OCI-M2 (cell line): ENCODE measurements at regions not wholly inside any gene's neighbourhood (a gene's known extent, or its start where the extent isn't known, plus 50 kb on each side); places are given as distances from the start of the nearest gene placed in this dataset.

Experiments used
- DNase-seq: peaks from one replicate; lab custom pipeline; 2025; ENCODE audit not compliant: unreplicated experiment; lab: John Stamatoyannopoulos, UW

DNA sequence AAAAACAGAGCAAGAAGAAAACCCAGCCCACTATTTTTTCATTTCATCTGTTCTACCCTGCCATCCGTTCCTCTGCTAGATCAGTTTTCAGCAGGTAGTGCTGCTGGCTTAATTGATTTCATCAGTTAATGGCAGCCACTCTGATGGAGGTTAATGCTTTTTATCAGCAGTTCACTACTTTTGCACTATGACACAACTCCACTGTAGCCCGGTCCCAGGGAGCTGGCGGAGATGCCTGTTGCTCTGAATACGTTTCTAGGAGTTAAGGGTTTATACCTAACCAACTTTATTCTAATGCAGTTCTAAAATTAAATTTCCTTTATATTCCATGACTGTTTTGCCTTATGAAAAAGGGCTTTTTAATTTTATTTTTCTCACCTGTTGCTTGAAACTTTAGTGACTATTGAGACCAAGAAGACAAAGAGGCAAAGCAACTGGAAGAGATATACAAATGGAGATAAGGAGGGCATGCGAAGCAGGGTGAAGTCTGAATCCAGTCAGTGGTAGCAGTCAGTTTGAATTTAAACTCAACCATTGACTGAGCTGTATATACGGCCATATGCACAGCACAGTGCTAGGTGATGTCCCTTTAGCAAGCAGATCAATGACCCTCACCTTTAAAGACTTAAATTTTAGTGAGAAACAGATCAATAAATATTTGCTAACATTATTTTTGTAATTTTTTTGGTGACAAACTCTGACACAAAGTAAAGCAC, 477.9 kb downstream of the LMO4 start:
- DNase-seq, result no peak

DNA sequence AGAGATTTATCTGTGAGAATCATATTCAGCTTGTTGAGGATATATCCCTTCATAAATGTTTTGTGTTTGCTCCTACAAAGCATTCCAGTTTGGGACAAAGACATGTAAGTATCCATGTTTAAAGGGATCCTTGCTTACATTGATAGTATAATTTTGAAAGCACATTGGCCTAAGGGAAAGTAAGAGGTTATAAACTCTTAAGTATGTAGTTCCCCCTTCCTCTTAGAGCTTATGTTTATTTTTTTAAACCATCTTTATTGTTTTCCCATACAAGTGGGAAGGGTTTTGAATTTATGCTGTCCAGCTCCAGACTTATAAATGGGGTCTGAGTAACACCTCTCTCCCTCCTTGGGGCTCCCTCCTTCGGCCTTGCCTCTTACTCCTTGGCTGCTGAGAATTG, 481.5 kb downstream of the LMO4 start:
- DNase-seq, result no peak

DNA sequence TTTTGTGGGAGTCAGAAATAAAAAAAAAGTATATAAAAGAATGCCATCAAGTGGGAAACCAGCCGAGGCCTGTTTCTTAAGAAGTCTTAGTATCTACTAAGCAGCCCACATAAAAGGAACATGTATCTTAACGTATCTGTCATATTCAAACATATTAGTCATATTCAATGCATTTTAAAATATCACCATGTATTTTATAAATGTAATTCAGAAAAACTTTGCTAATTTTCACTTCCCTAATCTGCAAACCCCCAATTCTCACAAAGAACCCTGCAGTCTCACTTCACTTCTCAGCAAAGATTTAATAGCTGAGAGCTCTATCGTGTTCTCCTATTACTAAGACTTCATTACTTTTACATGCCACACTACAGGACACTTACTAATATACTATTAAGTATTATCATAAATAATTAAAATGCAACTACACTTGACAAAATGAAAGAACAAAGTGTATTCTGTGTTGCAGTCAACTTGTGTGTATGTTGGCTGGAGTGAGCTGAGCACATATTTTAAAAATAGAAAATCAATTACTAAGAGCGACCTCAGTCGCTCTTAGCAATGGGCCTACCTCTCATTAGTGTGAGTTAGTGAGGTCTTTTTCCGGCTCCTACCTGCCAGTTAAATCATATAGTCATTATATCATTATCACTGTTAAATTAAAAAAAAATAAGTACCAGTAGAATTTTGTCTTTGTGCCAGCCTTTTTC, 484.3 kb downstream of the LMO4 start:
- DNase-seq, result no peak

DNA sequence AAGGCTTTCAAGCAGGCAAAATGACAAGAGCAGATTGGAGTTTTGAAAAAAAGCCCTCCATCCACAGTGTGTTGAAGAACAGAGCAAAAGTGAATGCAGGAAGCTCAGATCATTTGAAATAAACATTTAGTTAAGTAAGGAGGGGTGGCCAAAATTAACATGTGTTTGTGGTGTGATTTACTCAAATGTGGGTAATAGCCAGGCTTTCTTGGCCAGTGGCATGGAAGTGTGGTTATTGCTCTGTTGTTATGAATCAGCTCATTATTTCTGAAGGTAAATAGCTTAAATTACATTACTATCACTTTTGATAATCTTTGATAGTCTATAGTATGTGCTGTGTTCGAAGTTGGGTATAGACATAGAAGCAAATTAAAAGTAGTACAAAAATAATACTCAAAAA, 485.9 kb downstream of the LMO4 start:
- DNase-seq, result no peak

DNA sequence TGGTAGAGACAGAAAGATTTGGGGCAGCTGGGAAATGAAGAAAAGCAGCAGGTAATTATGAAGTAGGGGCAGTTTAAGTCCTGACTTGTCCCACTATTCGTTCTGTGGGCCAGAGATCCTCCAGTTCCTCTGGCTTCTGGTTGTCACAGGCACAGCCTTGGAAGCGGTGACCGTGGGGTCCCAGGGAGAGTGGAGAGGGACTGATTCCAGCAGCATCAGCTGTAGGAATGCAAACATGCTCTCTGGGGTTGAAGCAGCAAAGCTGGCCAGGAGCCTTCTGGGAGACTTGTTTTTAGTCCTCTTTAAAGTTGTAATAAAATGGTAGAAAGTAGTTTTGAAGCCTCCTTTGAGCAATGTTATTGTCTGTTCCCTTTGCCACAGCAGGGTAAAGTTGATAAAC, 488.0 kb downstream of the LMO4 start:
- no peak for DNase-seq

DNA sequence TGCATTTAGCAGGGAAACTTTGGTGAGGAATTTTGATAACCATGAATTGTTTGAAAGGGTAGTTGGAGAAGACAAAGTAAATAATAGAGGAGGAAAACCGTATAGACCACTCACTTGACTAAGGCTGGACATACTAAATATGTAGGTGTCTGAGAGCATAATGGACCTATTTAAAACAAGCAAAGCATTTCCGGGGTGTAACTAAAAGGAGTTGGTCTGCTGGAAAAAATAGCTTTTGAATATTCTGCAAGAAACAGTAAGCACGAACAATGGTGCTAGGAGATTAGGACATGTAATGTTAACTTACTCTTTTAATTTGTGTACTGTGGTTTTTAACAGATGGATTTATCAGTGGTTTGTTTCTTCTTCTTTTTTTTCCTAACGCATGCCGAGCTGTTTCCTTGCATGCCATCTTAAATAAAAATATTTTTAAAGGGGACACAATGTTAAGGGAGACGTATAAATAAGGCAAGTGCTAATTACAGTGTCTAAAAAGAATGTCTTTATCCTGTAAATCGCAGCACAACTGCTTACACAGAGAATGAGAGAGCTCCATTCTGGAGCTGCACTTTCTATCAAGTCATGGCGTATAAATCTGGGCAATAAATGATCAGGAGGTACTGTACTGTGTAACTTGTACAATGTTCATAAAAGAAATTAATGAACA, 492.1 kb downstream of the LMO4 start:
- no peak for DNase-seq

DNA sequence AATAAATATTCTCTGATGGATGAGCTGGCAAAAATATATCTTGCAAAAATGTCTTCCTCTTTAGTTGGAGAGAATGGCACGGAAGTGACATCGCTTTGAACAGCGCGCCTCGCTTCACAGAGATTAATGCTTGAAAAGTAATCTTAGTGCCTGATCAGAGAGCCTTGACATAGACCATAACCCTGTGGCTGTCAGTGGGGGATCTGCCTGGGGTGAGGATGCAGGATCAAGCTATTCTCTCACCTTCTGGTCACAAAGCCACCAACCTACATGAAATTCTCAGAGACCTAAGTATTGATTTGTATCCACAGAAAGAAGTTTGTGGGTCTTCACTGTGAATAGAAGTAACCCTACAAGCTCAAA, 492.6 kb downstream of the LMO4 start:
- no peak for DNase-seq

DNA sequence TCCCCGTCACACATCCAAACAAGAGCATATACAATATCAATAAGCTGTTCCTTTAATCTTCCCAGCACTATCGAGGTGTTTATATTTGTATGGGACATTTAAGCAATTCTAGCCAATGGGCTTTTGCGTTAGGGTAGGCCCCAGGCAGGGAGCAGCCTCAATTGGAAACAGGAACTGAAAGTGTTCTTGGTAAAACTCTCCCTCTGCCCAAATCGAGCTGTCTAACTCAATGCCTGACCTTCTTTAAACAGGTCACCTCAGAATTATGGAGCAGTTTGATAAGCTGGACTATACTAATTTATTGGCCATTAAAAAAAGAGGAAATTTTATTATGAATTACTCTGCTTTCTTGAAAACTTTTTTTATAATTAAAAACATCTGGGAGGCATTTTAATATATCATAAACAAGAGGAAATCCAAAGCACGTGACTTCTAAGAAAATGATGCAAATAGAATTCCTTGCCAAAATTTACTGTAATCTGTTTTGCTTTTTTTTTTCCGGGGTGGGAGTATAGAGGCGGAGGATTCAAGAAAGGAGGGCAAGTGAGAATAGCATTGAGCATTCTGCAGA, 498.1 kb downstream of the LMO4 start:
- DNase-seq, result peak; percentile 51

DNA sequence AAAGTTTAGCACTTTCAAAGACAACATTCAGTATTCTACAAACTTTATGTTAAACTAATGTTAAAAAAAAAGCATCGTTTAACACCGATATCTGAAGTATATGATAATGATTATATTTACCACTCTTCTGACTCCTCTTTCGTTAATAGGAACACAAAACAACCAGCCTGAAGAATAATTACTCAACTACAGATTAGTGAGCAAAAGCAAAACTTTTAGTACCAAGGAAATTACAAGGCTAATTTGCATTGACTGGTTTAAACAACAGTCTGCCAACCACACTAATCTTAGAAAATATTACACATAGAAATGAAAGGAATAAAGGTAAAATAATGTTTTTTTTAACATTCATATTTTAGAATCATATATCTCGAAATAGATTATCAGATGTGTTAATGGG, 500.7 kb downstream of the LMO4 start:
- DNase-seq, result no peak

DNA sequence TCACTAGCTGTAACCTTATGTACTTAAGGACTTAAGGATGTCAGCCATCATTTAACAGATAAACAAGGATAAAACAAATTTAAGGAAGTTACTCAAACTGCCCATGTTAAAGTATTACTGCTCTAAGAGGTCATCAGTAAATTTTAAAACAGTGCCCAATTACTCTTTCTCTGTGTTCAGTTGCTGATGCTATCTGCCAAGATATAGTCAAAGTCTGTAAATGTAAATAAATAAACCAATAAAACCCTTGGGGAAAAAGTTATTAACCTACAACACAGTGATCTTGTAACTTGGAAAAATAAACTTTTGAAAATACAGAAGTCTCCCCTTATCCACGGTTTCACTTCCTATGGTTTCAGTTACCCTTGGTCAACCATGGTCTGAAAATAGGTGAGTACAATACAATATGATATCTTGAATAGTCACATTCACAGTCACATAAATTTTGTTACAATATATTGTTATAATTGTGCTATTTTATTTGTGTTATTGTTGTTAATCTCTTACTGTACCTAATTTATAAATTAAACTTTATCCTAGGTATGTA, 501.8 kb downstream of the LMO4 start:
- no peak for DNase-seq

DNA sequence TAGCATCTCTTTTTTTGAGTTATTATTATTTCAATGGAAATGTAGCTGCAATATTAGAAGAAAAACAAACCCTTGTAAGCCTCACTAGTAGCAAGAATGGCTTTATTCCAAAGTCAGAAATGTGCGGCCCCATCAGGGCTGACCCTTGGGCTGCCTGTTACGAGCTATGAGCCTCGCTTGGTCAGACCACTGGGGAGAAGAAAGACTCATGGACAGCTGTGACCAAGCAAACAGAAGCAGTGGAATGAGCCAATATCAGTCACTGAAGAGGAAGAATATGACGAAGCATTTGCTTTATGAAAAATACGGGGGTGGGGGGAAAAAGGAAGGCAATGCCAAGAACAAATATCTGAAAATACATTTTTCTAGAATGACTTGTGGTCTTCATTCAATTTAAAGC, 504.5 kb downstream of the LMO4 start:
- DNase-seq, result no peak

DNA sequence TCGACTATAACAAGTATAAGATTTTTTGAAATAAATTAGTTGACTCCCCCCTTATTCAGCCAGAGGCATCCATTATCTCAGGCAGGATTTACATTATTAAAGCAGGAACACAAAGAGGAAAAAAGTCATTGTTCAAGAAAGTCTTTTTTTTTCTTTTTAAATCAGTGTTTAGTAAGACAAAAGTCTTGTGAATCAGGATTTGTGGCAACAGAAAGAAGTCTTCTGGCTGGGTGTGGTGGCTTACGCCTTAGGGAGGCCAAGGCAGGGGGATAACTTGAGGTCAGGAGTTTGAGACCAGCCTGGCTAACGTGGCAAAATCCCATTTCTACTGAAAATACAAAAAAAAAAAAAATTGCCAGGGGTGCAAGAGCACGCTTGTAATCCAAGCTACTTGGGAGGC, 505.5 kb downstream of the LMO4 start:
- no peak for DNase-seq

DNA sequence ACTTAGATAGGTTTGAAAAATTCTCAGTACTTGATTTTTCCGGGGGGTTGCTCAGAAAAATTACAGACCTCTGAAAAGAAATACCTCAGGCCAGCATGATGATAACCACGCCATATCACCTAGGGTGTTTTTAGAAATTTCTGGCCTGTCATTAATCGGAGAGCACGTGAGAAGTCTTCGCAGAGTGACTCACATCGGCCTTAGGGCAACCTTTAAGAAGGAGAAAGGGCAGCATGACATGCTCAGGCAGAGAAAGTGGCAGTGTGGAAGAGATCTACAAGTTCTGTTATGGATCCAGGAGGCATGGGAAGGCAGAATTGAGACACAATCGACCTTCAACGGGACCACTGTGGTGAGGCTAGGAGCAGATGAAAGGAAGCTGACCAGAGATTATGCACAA, 506.3 kb downstream of the LMO4 start:
- no peak for DNase-seq

DNA sequence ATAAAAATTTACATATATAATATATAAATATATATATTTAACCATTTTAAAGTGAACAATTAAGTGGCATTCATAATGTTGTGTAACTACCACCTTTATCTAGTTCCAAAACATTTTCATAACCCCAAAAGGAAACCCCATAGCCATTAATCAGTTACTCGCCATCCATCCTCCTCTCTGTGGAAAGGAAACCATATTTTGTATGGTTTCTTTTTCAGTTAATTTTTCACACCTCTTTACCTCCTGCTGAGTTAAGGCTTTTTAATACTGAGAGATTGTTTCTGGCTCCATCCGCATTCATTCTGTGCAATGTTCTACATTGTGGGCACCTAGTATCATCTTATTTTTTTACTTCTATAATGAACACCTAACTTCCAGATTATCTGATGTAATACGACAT, 512.1 kb downstream of the LMO4 start:
- no peak for DNase-seq

DNA sequence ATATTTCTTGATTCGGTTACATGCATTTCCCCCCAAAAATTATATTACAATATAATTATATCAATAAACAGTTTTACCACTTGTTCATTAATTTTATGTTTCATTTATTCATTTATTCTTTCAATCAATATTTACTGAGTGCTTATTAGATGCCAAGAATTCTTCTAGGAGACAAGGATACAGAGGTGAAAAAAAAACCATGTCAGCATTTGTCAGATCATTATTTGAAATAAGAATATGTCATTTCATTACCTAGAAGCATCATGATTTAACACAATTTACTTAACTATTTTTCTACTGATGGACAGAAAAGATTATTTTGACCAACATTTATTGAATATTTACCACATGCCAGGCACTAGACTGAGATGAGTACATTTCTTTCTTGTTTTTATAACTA, 512.7 kb downstream of the LMO4 start:
- no peak for DNase-seq

DNA sequence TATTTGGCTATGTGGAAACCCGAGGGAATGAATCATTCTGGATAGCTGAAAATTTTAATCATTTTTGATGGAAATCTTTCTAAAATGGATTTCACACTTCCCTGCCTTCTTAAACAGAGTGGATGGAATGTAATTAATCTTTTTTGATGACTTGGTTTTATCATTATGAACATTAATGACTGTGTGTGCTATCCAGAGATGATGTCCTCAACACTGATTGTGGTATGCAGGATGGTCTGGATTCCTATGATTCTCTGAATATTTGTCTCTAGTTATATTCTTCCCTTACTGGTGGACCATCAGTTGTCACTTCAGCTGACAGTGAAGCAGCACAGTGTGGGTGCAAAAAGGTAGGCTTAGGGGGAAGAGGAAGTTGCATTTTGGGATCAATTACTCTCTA, 513.5 kb downstream of the LMO4 start:
- DNase-seq, result no peak

DNA sequence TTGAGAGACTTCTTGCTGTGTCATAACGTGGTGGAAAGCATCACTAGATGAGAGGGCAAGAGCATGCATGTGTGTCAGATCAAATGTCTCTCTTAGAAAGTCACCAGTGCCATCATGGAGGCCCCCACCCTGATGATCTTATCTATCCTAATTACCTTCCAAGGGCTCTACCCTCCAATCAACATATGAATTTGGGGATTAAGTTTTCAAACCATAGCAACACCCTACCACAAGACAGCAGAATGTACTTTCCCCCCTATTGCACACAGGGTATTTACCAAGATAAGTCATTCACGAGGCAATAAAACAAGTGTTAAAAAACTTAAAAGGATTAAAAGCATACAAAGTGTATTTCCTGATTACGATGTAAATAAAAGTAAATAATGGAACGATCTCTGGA, 515.6 kb downstream of the LMO4 start:
- no peak for DNase-seq

DNA sequence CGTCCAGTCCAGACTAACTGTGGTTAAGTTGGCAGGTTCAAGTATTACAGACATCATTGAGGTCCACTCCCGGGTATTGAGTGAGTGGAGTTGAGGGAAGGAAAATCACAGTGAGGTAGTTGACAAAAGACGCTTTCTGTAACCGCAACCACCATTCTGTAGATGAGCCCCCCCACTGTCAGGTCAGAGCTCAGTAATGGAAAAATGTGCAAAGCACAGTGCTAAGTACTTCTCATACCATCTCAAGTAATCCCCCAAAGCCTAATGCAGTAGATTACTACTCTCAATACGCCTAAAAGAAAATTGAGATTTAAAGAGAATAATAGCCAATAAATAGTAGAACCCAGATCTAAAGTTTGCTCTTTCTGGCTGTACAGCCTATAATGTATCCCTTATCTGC, 522.8 kb downstream of the LMO4 start:
- no peak for DNase-seq

DNA sequence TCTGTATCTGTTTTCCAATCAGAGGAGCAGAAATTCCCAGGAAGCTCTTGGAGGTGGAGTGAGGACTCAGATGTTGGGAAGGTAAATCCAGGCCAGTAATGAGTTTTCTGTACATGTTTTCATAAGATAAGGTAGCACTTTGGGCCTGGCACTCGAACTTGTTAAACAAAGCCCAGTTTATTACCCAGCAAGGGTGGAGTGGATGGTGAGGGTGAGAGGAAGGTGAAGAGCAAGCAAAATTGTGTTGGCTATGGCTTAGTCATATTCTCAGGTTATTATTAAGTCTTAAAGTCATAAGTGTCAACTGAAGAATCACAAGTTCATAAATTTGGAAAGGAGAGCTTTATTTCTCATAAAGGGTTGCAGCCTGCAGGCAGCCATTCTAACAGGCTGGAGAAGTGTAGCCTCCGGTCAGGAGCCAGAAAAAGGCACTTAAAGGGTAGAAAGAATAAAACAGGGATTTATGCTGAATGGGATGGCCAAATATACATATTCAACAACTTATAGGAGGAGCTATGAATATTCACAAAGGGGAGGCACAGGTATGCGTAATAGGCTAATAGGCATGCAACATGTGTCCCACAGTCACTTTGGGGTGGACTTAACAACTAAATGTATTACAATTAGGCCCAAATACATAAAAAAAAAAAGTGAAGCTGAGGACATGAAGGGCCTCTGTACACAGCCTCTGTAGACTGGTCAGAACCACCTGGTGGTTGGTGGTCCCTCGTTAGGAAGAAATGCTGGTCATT, 523.9 kb downstream of the LMO4 start:
- DNase-seq, result no peak

DNA sequence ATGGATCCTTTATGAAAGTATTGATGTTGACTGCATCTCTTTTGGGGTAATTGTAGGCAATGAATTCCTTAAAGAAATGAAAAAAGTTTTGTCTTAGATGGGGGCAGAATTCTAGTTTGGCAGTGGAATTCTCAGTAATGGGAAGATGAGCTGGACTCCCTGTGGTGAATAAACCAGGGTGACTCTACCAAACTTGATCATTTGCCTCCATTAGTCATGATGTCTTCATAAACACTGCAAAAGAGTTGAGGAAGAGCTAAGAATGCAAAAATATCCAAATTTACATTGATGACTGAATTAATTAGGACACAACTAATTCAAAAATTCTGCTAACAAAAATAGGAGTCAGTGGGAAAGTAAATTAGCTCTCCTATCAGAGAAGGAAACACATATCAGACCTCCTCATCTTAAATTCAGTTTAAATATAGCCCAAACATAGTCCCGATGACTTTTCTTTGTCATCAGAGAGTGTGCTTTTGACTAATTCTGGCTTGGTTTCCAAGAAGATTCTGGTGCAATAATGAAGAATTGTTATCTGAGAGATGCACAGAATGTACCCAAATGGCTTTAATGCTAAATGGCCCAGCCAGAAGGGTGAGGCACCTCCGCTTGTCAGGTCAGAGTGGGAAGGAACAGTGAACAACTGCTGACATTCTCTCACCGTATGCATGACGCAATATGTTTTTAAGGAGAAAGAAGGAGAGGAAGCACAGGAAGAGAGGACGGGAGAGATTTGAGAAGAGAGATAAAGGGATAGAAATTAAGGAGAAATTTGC, 525.1 kb downstream of the LMO4 start:
- DNase-seq, result no peak
